Neutrophil (primary cell): ENCODE measurements at regions not wholly inside any gene's neighbourhood (a gene's known extent, or its start where the extent isn't known, plus 50 kb on each side); places are given as distances from the start of the nearest gene placed in this dataset.

Source experiments
- H3K27ac ChIP-seq: fragments of 200-600 bp; sonication (generic); 2 replicates; pipeline ENCODE4 v1.5.1; 2016; ENCODE audit warnings: mild to moderate bottlenecking, moderate library complexity
- H3K27me3 ChIP-seq: fragments of 200-600 bp; sonication (generic); 2 replicates; pipeline ENCODE4 v1.6.0; 2016; ENCODE audit warnings: mild to moderate bottlenecking
- H3K36me3 ChIP-seq: fragments of 200-600 bp; sonication (generic); 2 replicates; pipeline ENCODE4 v1.5.1; 2017
- H3K4me1 ChIP-seq, 2 experiments: fragments of 200-600 bp in 1 of 2; sonication (generic) in 1 of 2; 1 replicate in 1 of 2; 2 replicates in 1 of 2; pipeline versions ENCODE4 v1.5.1 to v1.6.1; 2013 to 2016; ENCODE audit warnings: low read depth in 1 of 2, low read length in 1 of 2, mild to moderate bottlenecking in 1 of 2, moderate library complexity in 1 of 2; ENCODE audit not compliant: control insufficient read depth in 1 of 2, insufficient read depth in 1 of 2
- H3K4me3 ChIP-seq, 2 experiments: fragments of 200-600 bp in 1 of 2; sonication (generic) in 1 of 2; 1 replicate in 1 of 2; 2 replicates in 1 of 2; pipeline ENCODE4 v1.5.1; 2013 to 2016; ENCODE audit warnings: low read depth in 1 of 2, low read length in 1 of 2, mild to moderate bottlenecking in 1 of 2, moderate library complexity in 1 of 2
- H3K9me3 ChIP-seq: fragments of 200-600 bp; sonication (generic); 2 replicates; pipeline ENCODE4 v1.5.1; 2016
- CTCF ChIP-seq: fragments of 200-600 bp; sonication (generic); IDR thresholded peaks from 2 replicates; pipeline ENCODE4 v1.5.1; 2016; ENCODE audit warnings: antibody characterized with exemption

- no peaks in the 10 kb centered on the region for H3K27me3 ChIP-seq
- TF ChIP-seq CTCF = no peak
- H3K36me3 ChIP-seq = no peaks in the 10 kb centered on the region
- no peak overlapping the region for H3K4me3 ChIP-seq
- no peaks in the 10 kb centered on the region for H3K9me3 ChIP-seq
- no peak overlapping the region for H3K27ac ChIP-seq
- no peaks in the 10 kb centered on the region for H3K4me1 ChIP-seq
Observed at GRCh38 chr5:66408576-66408975, 187.6 kb upstream of the MAST4 start.

GRCh38 chr5:66410122-66410521 is 186.1 kb upstream of the MAST4 start:
- no peak overlapping the region for H3K4me3 ChIP-seq
- no peaks in the 10 kb centered on the region for H3K9me3 ChIP-seq
- no peaks in the 10 kb centered on the region for H3K27me3 ChIP-seq
- H3K4me1 ChIP-seq = no peaks in the 10 kb centered on the region
- H3K27ac ChIP-seq = no peak overlapping the region
- no peak for TF ChIP-seq CTCF
- H3K36me3 ChIP-seq = no peaks in the 10 kb centered on the region

- Histone ChIP-seq H3K27me3 (no peaks in the 10 kb centered on the region), H3K27ac (no peak overlapping the region), H3K4me1 (no peaks in the 10 kb centered on the region), H3K9me3 (no peaks in the 10 kb centered on the region), H3K36me3 (no peaks in the 10 kb centered on the region), H3K4me3 (no peak overlapping the region)
- no peak for TF ChIP-seq CTCF
Observed at GRCh38 chr5:66411701-66412100, 184.5 kb upstream of the MAST4 start.

- Histone ChIP-seq H3K36me3 (no peaks in the 10 kb centered on the region), H3K27me3 (no peaks in the 10 kb centered on the region), H3K9me3 (no peaks in the 10 kb centered on the region), H3K4me1 (no peaks in the 10 kb centered on the region), H3K27ac (no peak overlapping the region), H3K4me3 (no peak overlapping the region)
- no peak for TF ChIP-seq CTCF
Observed at GRCh38 chr5:66413931-66414330, 182.3 kb upstream of the MAST4 start.

GRCh38 chr5:66415208-66415607 is 181.0 kb upstream of the MAST4 start:
- Histone ChIP-seq H3K4me3 (no peak overlapping the region), H3K36me3 (no peaks in the 10 kb centered on the region), H3K27me3 (no peaks in the 10 kb centered on the region), H3K4me1 (no peaks in the 10 kb centered on the region), H3K9me3 (no peaks in the 10 kb centered on the region), H3K27ac (no peak overlapping the region)
- TF ChIP-seq CTCF = no peak

GRCh38 chr5:66416698-66417097 is 179.5 kb upstream of the MAST4 start:
- TF ChIP-seq CTCF = no peak
- Histone ChIP-seq H3K36me3 (no peaks in the 10 kb centered on the region), H3K27me3 (no peaks in the 10 kb centered on the region), H3K4me1 (no peaks in the 10 kb centered on the region), H3K27ac (no peak overlapping the region), H3K4me3 (no peak overlapping the region), H3K9me3 (no peaks in the 10 kb centered on the region)
